ENCODE measurements at regions not wholly inside any gene's neighbourhood (a gene's known extent, or its start where the extent isn't known, plus 50 kb on each side); places are given as distances from the start of the nearest gene placed in this dataset.

GRCh38 chr10:117601716-117602115, 59.2 kb downstream of the EMX2 start:
- TF ChIP-seq CTCF (conservative IDR thresholded peaks at IDR 0.05): no peak
- H3K27ac ChIP-seq: no peak overlapping the region

DNA sequence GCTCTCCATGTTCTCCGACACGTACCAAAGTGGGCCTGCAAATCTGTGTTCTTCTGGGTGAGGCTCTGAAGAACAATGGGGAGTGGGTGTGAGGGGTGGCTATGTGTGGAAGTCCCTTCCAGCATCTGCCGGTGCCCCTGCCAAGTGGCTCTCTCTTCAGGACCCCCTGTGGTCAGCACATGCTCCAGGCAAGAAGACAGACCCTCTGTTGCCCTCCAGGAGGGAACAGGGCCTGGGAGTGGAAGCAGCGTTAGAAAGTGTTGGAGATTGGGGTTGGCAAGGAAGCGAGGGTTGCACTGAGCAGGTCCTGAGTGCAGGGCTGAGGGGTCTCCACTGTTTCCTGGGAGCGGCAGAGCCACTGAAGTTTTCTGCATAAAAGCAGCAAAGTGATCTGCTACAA, 60.5 kb downstream of the EMX2 start:
- TF ChIP-seq CTCF (conservative IDR thresholded peaks at IDR 0.05): no peak
- no peak overlapping the region for H3K27ac ChIP-seq

DNA sequence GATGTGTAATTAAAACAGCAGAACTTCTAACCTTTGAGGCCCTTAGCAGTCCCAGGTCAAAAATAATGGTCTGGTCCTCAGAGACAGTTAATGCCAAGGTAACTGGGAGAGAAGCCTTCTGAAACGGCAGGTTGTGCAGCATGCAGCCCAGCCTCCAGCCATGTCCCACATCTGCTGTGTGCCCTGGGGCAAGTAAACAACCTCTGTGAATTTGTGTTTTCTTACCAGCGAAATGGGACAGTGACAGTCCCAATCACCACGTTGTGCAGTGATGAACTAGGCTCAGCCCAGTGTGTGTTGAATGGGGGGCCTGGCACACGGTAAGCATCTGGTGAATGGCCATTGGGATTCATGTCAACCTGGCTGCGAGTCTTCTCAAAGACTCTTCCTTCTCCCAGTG, 61.2 kb downstream of the EMX2 start:
- no peak overlapping the region for H3K27ac ChIP-seq
- no peak for TF ChIP-seq CTCF (conservative IDR thresholded peaks at IDR 0.05)

GRCh38 chr10:117609095-117609795, 66.7 kb downstream of the EMX2 start:
- H3K27ac ChIP-seq: no peak overlapping the region

GRCh38 chr10:117609796-117610170, 67.2 kb downstream of the EMX2 start:
- TF ChIP-seq CTCF (conservative IDR thresholded peaks at IDR 0.05): no peak
- no peak overlapping the region for H3K27ac ChIP-seq

More at GRCh38 chr10:117609095-117609795, 66.7 kb downstream of the EMX2 start:
- no peak for TF ChIP-seq CTCF (conservative IDR thresholded peaks at IDR 0.05)

DNA sequence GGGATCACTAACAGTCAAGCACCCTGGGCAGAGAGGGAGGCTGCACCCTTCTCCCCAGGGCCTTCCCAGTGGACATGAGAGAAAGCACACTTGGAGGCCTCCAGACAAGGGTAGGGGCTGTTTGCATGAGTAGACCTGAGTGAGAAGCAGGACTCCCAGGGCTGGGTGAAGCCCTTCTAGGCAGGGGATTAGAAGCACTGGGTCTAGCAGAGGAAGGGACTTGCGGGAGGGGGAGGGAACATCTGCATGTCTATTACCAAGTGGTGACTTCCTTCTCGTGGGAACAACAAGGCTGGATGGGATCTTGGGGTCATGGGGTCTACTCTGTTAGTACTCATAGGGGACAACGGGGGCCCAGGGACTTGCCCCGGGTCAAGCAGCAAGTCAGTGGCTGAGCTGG, 67.8 kb downstream of the EMX2 start:
- H3K27ac ChIP-seq: no peak overlapping the region
- no peak for TF ChIP-seq CTCF (conservative IDR thresholded peaks at IDR 0.05)

DNA sequence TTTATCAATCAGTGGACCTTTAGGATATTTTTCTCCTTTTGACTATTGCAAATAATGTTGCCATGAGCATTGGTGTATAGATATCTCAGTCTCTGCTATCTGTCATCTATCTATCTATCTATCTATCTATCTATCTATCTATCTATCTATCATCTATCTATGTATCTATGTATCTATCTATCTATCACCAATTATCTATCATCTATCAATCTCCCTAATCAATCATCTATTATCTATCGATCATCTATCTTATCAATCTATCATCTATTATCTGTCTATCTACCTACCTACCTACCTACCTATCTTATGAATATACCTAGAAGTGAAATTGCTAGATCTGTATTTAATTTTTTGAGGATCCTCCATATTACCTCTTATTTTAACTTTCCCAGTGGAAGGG, 69.6 kb downstream of the EMX2 start:
- no peak overlapping the region for H3K27ac ChIP-seq
- no peak for TF ChIP-seq CTCF (conservative IDR thresholded peaks at IDR 0.05)
